ENCODE measurements at regions not wholly inside any gene's neighbourhood (a gene's known extent, or its start where the extent isn't known, plus 50 kb on each side); places are given as distances from the start of the nearest gene placed in this dataset.

DNA sequence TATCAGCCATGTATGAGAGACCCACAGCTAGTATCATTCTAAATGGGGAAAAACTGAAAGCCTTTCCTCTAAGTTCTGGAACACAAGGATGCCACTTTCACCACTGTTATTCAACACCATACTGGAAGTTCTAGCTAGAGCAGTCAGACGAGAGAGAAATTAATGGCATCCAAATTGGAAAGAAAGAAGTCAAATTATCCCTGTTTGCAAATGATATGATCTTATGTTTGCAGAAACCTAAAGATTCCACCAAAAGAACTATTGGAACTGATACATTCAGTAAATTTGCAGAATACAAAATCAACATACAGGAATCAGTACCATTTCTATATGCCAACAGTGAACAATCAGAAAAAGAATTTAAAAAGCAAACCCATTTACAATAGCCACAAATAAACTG is 226.0 kb downstream of the TRPC6 start:
- POLR2A ChIA-PET, result no interaction called here
- no peak for TF ChIP-seq FOXK2 (IDR thresholded peaks at IDR 0.05)
- TF ChIP-seq NFRKB (IDR thresholded peaks at IDR 0.05), result no peak
- no peak for TF ChIP-seq HDGF (IDR thresholded peaks at IDR 0.05; ENCODE audit: borderline replicate concordance)
- no peak for TF ChIP-seq FOXM1 (IDR thresholded peaks at IDR 0.05; ENCODE audit: borderline replicate concordance)
- TF ChIP-seq SUZ12 (IDR thresholded peaks at IDR 0.05), result no peak
- TF ChIP-seq ELF4 (IDR thresholded peaks at IDR 0.05), result no peak
- TF ChIP-seq SP1 (IDR thresholded peaks at IDR 0.05), result no peak
- no peak for TF ChIP-seq CTBP1 (IDR thresholded peaks at IDR 0.05; ENCODE audit: borderline replicate concordance)
- TF ChIP-seq ARNT (IDR thresholded peaks at IDR 0.05), result no peak
- no peak for TF ChIP-seq LEF1 (IDR thresholded peaks at IDR 0.05; ENCODE audit: borderline replicate concordance)
- TF ChIP-seq TARDBP (IDR thresholded peaks at IDR 0.05), result no peak
- no peak for TF ChIP-seq BHLHE40 (IDR thresholded peaks at IDR 0.05; ENCODE audit: borderline replicate concordance)
- TF ChIP-seq L3MBTL2 (conservative IDR thresholded peaks at IDR 0.05), result no peak
- TF ChIP-seq FOXA1 (IDR thresholded peaks at IDR 0.05), result no peak
- no peak for TF ChIP-seq PKNOX1 (IDR thresholded peaks at IDR 0.05)
- no peak for TF ChIP-seq ZNF384 (IDR thresholded peaks at IDR 0.05)
- CTCF ChIA-PET, result no interaction called here
- DNase-seq (ENCODE audit: extremely low spot score), result no peak

GRCh38 chr11:101354801-101355200 is 225.2 kb upstream of the PGR start:
- DNase-seq (ENCODE audit: extremely low spot score), result no peak
- ChIA-PET POLR2A (no interaction called here), CTCF (no interaction called here)
- TF ChIP-seq NFRKB (IDR thresholded peaks at IDR 0.05), result no peak
- no peak for TF ChIP-seq HDGF (IDR thresholded peaks at IDR 0.05; ENCODE audit: borderline replicate concordance)
- TF ChIP-seq FOXM1 (IDR thresholded peaks at IDR 0.05; ENCODE audit: borderline replicate concordance), result no peak

DNA sequence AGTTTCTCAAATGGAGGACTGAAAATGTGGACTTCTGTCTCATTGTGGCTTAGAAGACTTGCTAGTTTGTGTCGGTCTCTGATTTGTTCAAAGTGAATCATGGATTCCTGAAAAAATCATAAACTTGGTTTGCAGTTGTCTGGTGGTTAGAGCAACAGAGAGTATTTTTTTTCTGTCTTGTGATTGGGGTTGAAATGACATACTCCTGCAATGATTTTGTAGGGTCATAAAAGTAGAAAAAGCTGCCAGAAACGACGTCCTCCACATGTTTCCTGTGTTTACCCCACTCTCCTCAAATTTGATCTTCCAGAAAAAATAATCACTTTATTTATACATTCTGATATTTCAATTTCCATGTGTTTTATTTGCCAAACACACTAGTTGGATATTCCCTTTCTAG is 219.2 kb upstream of the PGR start:
- no peak for DNase-seq (ENCODE audit: extremely low spot score)
- CTCF ChIA-PET, result no interaction called here
- POLR2A ChIA-PET, result no interaction called here
- TF ChIP-seq L3MBTL2 (conservative IDR thresholded peaks at IDR 0.05) (no peak), SP1 (IDR thresholded peaks at IDR 0.05) (no peak), ZNF384 (IDR thresholded peaks at IDR 0.05) (no peak), BHLHE40 (IDR thresholded peaks at IDR 0.05; ENCODE audit: borderline replicate concordance) (no peak), TARDBP (IDR thresholded peaks at IDR 0.05) (no peak), LEF1 (IDR thresholded peaks at IDR 0.05; ENCODE audit: borderline replicate concordance) (no peak), CTBP1 (IDR thresholded peaks at IDR 0.05; ENCODE audit: borderline replicate concordance) (no peak), ARNT (IDR thresholded peaks at IDR 0.05) (no peak), NFRKB (IDR thresholded peaks at IDR 0.05) (no peak), PKNOX1 (IDR thresholded peaks at IDR 0.05) (no peak), FOXA1 (IDR thresholded peaks at IDR 0.05) (no peak), HDGF (IDR thresholded peaks at IDR 0.05; ENCODE audit: borderline replicate concordance) (no peak)

- ChIA-PET POLR2A (no interaction called here), CTCF (no interaction called here)
- TF ChIP-seq ZNF384 (IDR thresholded peaks at IDR 0.05) (no peak), LEF1 (IDR thresholded peaks at IDR 0.05; ENCODE audit: borderline replicate concordance) (no peak), BHLHE40 (IDR thresholded peaks at IDR 0.05; ENCODE audit: borderline replicate concordance) (no peak), CTBP1 (IDR thresholded peaks at IDR 0.05; ENCODE audit: borderline replicate concordance) (no peak), ELF4 (IDR thresholded peaks at IDR 0.05) (no peak)
- no peak for DNase-seq (ENCODE audit: extremely low spot score)
These were observed 217.0 kb upstream of the PGR start for GRCh38 chr11:101346591-101346990.

- ChIA-PET CTCF (no interaction called here), POLR2A (no interaction called here)
- TF ChIP-seq HDGF (IDR thresholded peaks at IDR 0.05; ENCODE audit: borderline replicate concordance), result no peak
- no peak for TF ChIP-seq NFRKB (IDR thresholded peaks at IDR 0.05)
- DNase-seq (ENCODE audit: extremely low spot score), result no peak
These were observed 216.3 kb upstream of the PGR start for GRCh38 chr11:101345891-101346290.

DNA sequence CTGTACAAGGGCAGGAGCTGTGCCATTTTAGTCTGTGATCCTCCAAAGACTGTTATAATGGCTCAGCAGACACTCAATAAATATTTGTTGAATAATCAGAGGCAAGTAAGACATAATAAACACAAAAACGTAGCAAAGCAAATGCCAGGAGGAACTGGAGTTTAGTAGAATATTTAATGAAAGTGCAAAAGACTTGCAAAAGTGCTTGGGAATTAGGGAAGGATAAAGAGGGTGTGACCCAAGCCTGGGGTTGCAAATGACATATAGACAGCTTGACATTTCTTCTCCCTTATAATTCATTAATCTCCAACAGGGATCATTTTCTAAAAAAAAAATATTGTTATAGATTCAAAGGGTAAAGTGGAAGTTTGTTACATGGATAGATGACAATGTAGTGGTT is 212.7 kb upstream of the PGR start:
- no peak for TF ChIP-seq FOXK2 (IDR thresholded peaks at IDR 0.05)
- no peak for TF ChIP-seq FOXM1 (IDR thresholded peaks at IDR 0.05; ENCODE audit: borderline replicate concordance)
- no peak for TF ChIP-seq SP1 (IDR thresholded peaks at IDR 0.05)
- TF ChIP-seq LEF1 (IDR thresholded peaks at IDR 0.05; ENCODE audit: borderline replicate concordance), result no peak
- no peak for TF ChIP-seq PKNOX1 (IDR thresholded peaks at IDR 0.05)
- no peak for TF ChIP-seq CTBP1 (IDR thresholded peaks at IDR 0.05; ENCODE audit: borderline replicate concordance)
- TF ChIP-seq SUZ12 (IDR thresholded peaks at IDR 0.05), result no peak
- no peak for TF ChIP-seq ZNF384 (IDR thresholded peaks at IDR 0.05)
- DNase-seq (ENCODE audit: extremely low spot score), result no peak
- ChIA-PET POLR2A (no interaction called here), CTCF (no interaction called here)

GRCh38 chr11:101341578-101341977 is 212.0 kb upstream of the PGR start:
- TF ChIP-seq FOXK2 (IDR thresholded peaks at IDR 0.05) (no peak), LEF1 (IDR thresholded peaks at IDR 0.05; ENCODE audit: borderline replicate concordance) (no peak)
- no peak for DNase-seq (ENCODE audit: extremely low spot score)
- POLR2A ChIA-PET, result no interaction called here
- CTCF ChIA-PET, result no interaction called here

GRCh38 chr11:101336858-101337257 is 207.2 kb upstream of the PGR start:
- POLR2A ChIA-PET, result no interaction called here

More at GRCh38 chr11:101336858-101337257, 207.2 kb upstream of the PGR start:
- no peak for TF ChIP-seq LEF1 (IDR thresholded peaks at IDR 0.05; ENCODE audit: borderline replicate concordance)
- no peak for TF ChIP-seq BHLHE40 (IDR thresholded peaks at IDR 0.05; ENCODE audit: borderline replicate concordance)
- no peak for TF ChIP-seq HDGF (IDR thresholded peaks at IDR 0.05; ENCODE audit: borderline replicate concordance)
- TF ChIP-seq FOXK2 (IDR thresholded peaks at IDR 0.05), result no peak
- no peak for TF ChIP-seq ELF4 (IDR thresholded peaks at IDR 0.05)
- no peak for TF ChIP-seq L3MBTL2 (conservative IDR thresholded peaks at IDR 0.05)
- no peak for TF ChIP-seq PKNOX1 (IDR thresholded peaks at IDR 0.05)
- no peak for TF ChIP-seq SP1 (IDR thresholded peaks at IDR 0.05)
- TF ChIP-seq TARDBP (IDR thresholded peaks at IDR 0.05), result no peak
- TF ChIP-seq FOXA1 (IDR thresholded peaks at IDR 0.05), result no peak
- no peak for TF ChIP-seq ARNT (IDR thresholded peaks at IDR 0.05)
- no peak for TF ChIP-seq NFRKB (IDR thresholded peaks at IDR 0.05)
- no peak for TF ChIP-seq SUZ12 (IDR thresholded peaks at IDR 0.05)
- TF ChIP-seq CTBP1 (IDR thresholded peaks at IDR 0.05; ENCODE audit: borderline replicate concordance), result no peak
- DNase-seq (ENCODE audit: extremely low spot score), result no peak
- CTCF ChIA-PET, result no interaction called here

Data from HEK293T (cell line).